HG02885 (cell line): ENCODE measurements at regions not wholly inside any gene's neighbourhood (a gene's known extent, or its start where the extent isn't known, plus 50 kb on each side); places are given as distances from the start of the nearest gene placed in this dataset.
"Not testable (repeated sequence)": the region's sequence is repeated elsewhere in the genome, so short reads cannot be mapped to it uniquely, and the experiment has no call there.

Experiments used
- ATAC-seq: cut with Tn5 transposase; IDR thresholded peaks from one replicate; pipeline ENCODE4 v1.9.1; 2021; ENCODE audit warnings: mild to moderate bottlenecking; ENCODE audit not compliant: unreplicated experiment, poor library complexity

DNA sequence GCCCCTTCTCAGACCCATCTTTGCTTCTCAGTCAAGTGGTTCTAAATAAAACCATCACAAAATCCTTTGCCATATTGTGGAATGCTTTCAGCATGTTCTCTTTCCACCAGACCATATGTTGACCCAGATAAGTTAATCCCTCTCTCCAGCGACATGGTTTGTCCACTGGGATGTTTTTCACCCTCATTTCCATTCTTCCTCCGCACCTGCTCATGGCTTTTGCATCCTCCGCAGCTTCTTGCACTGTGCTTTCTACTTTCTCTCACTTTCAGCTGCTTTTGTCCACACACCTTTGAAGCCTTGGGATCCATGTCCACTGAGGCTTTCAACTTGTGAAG, 52.3 kb upstream of the WAC start:
- no peak for ATAC-seq

DNA sequence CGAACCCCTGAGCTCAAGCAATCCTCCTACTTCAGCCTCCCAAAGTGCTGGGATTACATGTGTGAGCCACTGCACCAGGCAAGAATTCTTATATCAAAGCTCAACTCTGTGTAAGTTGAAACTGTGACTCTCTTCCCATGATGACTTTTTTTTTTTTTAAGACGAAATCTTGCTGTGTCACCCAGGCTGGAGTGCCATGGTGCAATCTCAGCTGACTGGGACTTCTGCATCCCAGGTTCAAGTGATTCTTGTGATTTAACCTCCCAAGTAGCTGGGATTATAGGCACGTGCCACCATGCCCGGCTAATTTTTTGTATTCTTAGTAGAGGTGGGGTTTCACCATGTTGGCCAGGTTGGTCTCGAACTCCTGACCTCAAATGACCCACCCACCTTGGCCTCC, 51.6 kb upstream of the WAC start:
- not testable (repeated sequence) for ATAC-seq

DNA sequence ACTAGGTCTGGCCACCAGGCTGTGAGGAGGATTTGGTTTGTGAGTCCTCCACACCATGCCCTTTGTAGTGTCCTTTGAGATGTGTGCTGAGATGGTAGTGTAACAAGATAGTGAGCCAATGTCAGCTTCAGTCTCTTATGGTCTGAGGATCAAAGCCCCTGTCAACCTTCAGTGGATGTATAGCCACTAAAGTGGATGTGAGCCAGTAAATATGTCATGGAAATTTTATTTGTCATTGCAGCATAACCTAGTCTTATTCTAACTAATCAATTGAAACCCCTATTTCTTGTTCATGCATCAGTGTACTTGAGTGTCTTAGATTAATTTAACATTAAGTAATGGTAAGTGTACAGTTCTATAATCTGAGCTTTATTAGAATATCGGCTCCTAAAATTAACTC, 51.0 kb upstream of the WAC start:
- no peak for ATAC-seq
